Activated naive CD8-positive, alpha-beta T cell treated with anti-CD3 and anti-CD28 coated beads, Interleukin-2, amount 10 ng/mL, durations not matched to agents 7 days and 5 days (primary cell): ENCODE measurements at regions not wholly inside any gene's neighbourhood (a gene's known extent, or its start where the extent isn't known, plus 50 kb on each side); places are given as distances from the start of the nearest gene placed in this dataset.
"Not testable (repeated sequence)": the region's sequence is repeated elsewhere in the genome, so short reads cannot be mapped to it uniquely, and the experiment has no call there.

Experiments
- ATAC-seq: fragments of 150-1000 bp; cut with Tn5 transposase; one replicate; pipeline ENCODE4 v1.10.0; 2021; ENCODE audit warnings: low read depth, moderate library complexity
- POLR2A ChIA-PET: fragments of 350-600 bp; sonication (Branson Sonifier 250); formaldehyde crosslinking; loops from one replicate; lab custom pipeline; 2021; ENCODE audit warnings: antibody characterized with exemption; lab: Charles Lee
- DNase-seq: peaks from one replicate; pipeline ENCODE4 v3.0.0; 2021
- H3K27ac Mint-ChIP-seq: one replicate; pipeline ENCODE4 v1.8.0; 2022; ENCODE audit warnings: mild to moderate bottlenecking, mixed read lengths
- H3K27me3 Mint-ChIP-seq: one replicate; pipeline ENCODE4 v1.8.0; 2022; ENCODE audit warnings: mild to moderate bottlenecking, moderate library complexity, mixed read lengths
- H3K36me3 Mint-ChIP-seq: one replicate; pipeline ENCODE4 v1.8.0; 2021; ENCODE audit warnings: mild to moderate bottlenecking, mixed read lengths
- H3K4me1 Mint-ChIP-seq: one replicate; pipeline ENCODE4 v1.8.0; 2021; ENCODE audit warnings: mixed read lengths
- H3K4me3 Mint-ChIP-seq: one replicate; pipeline ENCODE4 v1.8.0; 2022; ENCODE audit warnings: mild to moderate bottlenecking, moderate library complexity, mixed read lengths
- H3K9me3 Mint-ChIP-seq: one replicate; pipeline ENCODE4 v1.8.0; 2021; ENCODE audit warnings: mixed read lengths

DNA sequence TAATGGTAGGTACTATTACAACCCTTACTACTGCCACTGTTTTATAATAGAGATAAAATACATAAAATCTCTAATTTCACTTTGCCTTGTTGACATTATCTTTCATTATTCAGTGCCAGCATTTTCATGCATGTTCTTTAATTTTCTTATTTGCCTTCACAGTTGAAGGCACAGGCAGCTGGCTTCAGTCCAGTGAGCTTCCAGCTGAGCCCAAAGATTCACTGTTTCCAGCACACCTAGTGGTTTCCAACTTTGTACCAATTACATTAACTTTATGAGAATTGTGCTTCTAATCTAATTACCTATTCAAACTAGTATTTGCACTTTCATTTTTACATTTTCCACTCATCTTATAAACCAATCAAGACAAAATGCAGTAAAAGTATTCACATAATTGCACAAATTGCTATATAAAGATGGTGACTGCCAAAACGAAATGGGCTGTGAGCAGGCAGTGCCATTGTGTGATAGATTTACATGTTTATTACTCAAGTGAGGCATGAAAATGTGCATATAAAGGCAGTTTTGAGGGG is 228.3 kb downstream of the MFSD1 start:
- no peaks in the 10 kb centered on the region for H3K4me1 Mint-ChIP-seq
- no peak for ATAC-seq
- no peak overlapping the region for H3K27ac Mint-ChIP-seq
- H3K9me3 Mint-ChIP-seq, result no peaks in the 10 kb centered on the region
- no peak overlapping the region for H3K4me3 Mint-ChIP-seq
- DNase-seq, result no peak
- POLR2A ChIA-PET, result no interaction called here
- no peaks in the 10 kb centered on the region for H3K27me3 Mint-ChIP-seq
- H3K36me3 Mint-ChIP-seq, result no peaks in the 10 kb centered on the region

DNA sequence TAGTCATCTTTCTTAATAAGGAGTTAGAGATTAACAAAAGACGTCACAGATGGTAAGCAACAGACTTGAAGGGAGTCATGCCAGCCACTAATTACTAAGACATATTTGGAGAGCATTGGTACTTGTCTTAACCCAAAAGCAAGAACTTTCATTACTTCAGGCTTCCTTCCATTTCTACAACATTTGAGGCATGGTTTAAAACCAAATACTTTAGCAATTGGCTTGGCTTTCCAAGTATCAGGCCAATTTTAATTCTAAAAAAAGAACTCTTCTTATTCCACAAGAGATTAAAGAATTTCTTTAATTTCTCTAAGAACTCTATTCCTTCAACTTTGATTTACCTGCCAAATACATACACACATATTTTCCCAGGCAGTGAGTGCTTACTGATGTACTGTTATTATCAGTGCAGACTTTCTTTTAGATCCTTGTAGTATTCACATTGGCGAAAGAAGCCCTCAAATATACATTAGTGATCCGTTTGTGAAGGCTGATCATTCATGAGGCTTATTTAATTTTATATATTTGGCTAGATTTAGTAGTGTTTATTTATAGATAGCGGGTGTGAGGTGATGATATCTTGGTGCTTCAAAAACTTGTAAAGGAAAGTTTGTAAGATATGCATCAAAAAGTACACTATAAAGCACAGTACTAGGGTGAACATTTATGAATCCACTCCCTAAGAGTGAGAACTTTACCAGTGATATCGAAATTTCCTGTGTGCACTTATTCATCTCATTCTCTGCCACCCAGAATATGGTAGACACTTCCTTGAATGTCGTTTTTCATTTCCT is 229.2 kb downstream of the MFSD1 start:
- no peak for ATAC-seq
- Mint-ChIP-seq H3K27ac (no peak overlapping the region), H3K9me3 (no peaks in the 10 kb centered on the region), H3K4me1 (no peaks in the 10 kb centered on the region), H3K36me3 (no peaks in the 10 kb centered on the region), H3K27me3 (no peaks in the 10 kb centered on the region), H3K4me3 (no peak overlapping the region)
- POLR2A ChIA-PET, result no interaction called here
- DNase-seq, result no peak

DNA sequence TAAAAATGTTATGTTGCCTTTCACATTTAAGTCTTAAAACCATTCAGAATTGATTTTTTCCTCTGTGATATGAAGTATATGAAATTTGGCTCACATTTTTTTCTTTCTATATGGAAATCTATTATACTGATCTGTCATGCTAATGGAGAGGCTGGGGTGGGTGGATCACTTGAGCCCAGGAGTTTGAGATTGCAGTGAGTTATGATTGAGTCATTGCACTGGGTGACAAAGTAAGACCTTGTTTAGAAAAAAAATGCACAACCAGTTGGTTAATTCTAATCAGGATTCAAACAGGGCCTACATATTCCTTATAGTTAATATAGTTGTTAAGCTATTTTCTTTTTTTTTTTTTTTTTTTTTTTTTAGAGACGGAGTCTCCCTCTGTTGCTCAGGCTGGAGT is 230.5 kb downstream of the MFSD1 start:
- DNase-seq (no peak), ATAC-seq (no peak)
- Mint-ChIP-seq H3K27ac (no peak overlapping the region), H3K27me3 (no peaks in the 10 kb centered on the region), H3K9me3 (no peaks in the 10 kb centered on the region), H3K4me3 (no peak overlapping the region), H3K36me3 (no peaks in the 10 kb centered on the region), H3K4me1 (no peaks in the 10 kb centered on the region)
- POLR2A ChIA-PET, result no interaction called here

DNA sequence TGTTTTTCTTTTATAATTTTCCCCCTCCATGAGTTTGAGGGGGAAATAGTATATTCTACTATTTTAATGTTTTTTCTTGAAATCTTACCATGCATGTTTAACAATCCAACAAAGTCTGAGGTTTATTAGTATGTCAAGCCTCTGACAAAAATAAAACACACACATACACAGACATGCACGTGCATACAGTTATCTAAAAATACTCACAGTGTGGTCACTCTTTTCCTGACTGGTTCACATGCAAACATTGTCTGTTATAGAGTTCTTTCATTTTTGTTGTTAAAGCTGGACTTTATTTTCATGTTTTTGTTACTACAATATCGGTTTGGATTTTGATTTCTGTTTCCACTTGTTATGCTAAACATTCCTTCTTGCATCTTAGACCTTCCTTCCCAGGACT is 236.6 kb downstream of the MFSD1 start:
- POLR2A ChIA-PET, result no interaction called here
- Mint-ChIP-seq H3K4me1 (no peaks in the 10 kb centered on the region), H3K36me3 (no peaks in the 10 kb centered on the region), H3K4me3 (no peak overlapping the region), H3K27me3 (peaks cover 2% of the 10 kb centered on the region), H3K9me3 (no peaks in the 10 kb centered on the region), H3K27ac (no peak overlapping the region)
- DNase-seq, result no peak
- no peak for ATAC-seq

DNA sequence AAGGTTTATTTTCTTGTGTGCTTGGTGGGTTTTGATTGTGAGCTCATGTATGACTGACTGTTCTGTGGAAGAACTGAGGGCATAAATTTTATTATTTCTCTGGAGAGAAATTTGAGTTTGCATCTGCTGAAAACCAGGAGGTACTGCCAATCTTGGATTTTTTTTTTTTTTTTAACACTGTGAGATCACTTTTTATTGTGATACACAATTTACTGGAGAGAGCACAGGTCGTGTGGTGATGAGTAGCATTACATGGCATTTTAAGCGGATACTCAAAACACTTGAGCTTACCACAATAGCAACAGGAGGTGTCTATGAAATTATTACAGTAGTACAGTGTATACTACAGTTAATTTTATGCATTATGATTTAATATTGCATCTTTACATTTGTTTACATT is 237.4 kb downstream of the MFSD1 start:
- POLR2A ChIA-PET, result no interaction called here

DNA sequence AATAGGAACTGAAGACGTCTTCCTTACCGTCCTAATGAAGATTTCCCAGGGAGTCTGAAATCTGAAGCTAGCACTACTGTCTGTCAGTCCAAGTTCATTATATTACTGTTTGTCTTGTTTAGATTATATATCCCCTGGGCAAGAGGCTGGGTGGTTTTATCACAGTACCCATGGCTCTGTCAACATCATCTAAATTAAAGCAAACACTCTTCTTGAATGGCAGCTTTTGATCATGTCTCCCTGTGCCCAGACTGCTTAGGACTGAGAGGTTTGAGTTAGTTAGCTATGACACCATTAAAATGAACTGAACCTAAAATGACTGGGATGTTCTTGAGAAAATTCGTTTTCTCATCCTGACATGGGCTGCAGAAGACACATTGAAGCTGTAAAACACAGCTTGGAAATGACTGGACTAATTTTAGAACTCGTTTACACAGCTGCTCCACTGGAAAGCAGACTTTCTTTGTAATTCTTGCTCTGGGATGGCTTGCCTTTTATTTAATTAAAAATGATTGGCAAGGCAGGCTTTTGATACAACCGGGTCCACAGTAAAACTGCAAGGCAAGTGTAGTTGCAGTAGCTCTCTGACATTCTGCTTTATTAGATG is 243.5 kb downstream of the MFSD1 start:
- POLR2A ChIA-PET, result no interaction called here

More for the DNA sequence above, 237.4 kb downstream of the MFSD1 start:
- no peaks in the 10 kb centered on the region for H3K4me1 Mint-ChIP-seq
- H3K27ac Mint-ChIP-seq, result no peak overlapping the region
- H3K27me3 Mint-ChIP-seq, result peaks cover 2% of the 10 kb centered on the region
- ATAC-seq (no peak), DNase-seq (no peak)
- H3K9me3 Mint-ChIP-seq, result no peaks in the 10 kb centered on the region
- no peaks in the 10 kb centered on the region for H3K36me3 Mint-ChIP-seq
- H3K4me3 Mint-ChIP-seq, result no peak overlapping the region

DNA sequence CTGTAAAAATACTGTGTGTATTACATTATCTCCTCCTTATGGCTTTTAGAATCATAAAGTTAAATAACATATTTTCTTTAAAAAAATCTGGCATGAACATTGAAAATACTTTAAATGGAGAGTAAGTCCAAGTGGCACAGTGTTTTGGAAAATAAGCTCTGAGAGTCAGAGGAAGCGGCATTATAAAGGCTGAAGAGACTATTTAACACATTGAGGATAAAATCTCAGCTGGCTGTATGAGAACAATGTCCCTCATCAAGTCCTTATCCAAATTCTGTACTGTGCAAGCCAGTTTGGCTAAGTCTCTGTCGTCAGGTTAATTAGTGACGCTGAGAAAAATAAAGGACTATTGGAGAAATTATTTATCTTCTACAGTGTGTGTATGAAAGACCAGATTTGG is 245.5 kb downstream of the MFSD1 start:
- Mint-ChIP-seq H3K4me3 (no peak overlapping the region), H3K36me3 (no peaks in the 10 kb centered on the region), H3K27me3 (no peaks in the 10 kb centered on the region), H3K4me1 (no peaks in the 10 kb centered on the region), H3K9me3 (no peaks in the 10 kb centered on the region), H3K27ac (no peak overlapping the region)
- DNase-seq, result no peak
- POLR2A ChIA-PET, result no interaction called here
- ATAC-seq, result no peak

More for the DNA sequence above, 243.5 kb downstream of the MFSD1 start:
- Mint-ChIP-seq H3K27me3 (peaks cover 2% of the 10 kb centered on the region), H3K4me1 (no peaks in the 10 kb centered on the region), H3K9me3 (no peaks in the 10 kb centered on the region), H3K4me3 (no peak overlapping the region), H3K27ac (no peak overlapping the region), H3K36me3 (no peaks in the 10 kb centered on the region)
- no peak for ATAC-seq
- DNase-seq, result no peak

DNA sequence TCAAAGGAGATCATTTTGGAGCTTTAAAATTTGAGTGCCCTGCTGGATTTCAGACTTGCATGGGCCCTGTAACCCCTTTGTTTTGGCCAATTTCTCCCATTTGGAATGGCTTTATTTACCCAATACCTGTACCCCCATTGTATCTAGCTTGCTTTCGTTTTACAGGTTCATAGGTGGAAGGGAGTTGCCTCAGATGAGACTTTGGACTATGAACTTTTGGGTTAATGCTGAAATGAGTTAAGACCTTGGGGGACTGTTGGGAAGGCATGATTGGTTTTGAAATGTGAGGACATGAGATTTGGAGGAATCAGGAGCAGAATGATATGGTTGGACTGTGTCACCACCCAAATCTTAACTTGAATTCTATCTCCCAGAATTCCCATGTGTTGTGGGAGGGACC is 250.6 kb downstream of the MFSD1 start:
- H3K27me3 Mint-ChIP-seq, H3K36me3 Mint-ChIP-seq, H3K4me3 Mint-ChIP-seq, POLR2A ChIA-PET, H3K4me1 Mint-ChIP-seq, DNase-seq, ATAC-seq, H3K27ac Mint-ChIP-seq, H3K9me3 Mint-ChIP-seq: not testable (repeated sequence)

DNA sequence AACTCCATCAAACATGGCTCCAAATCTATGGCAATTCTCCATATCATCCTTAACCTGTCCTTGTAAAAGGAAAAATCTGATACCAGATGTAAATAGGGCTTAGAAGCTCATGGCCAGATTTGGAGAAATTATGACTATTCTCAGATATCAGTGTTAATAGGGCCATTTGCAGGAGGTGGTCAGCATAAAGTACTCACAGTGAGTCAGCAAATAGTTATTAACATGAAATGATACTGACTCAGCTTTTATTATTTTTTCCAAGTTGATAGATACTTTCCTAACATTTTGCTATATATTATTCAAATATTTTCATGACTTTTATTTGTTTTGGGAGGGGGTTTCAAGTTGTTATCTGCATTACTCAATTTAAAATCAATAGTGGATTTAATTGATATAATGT is 255.8 kb downstream of the MFSD1 start:
- H3K36me3 Mint-ChIP-seq, result no peaks in the 10 kb centered on the region
- no peak overlapping the region for H3K4me3 Mint-ChIP-seq
- no peak overlapping the region for H3K27ac Mint-ChIP-seq
- DNase-seq (no peak), ATAC-seq (no peak)
- H3K9me3 Mint-ChIP-seq, result no peaks in the 10 kb centered on the region
- H3K4me1 Mint-ChIP-seq, result no peaks in the 10 kb centered on the region
- H3K27me3 Mint-ChIP-seq, result no peaks in the 10 kb centered on the region
- POLR2A ChIA-PET, result no interaction called here

DNA sequence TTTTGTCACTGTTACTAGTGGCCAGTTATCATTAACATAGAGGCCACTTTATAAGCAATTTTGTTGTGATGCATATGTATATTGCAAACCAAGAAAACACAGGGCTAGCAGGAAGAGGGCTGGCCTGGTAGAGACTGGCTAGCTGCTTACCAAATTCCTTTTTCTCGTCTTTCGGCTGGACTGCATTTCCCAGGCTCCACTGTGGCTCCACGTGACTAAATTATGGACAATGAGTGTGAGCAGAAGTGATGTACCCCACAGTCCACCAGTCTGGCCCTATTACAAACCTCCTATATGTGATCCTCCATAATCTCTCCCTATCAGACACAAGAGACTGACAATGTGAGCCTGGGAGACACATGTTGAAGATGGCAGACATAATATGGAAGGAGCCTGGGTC is 257.0 kb downstream of the MFSD1 start:
- ATAC-seq (no peak), DNase-seq (no peak)
- Mint-ChIP-seq H3K27ac (no peak overlapping the region), H3K4me3 (no peak overlapping the region), H3K9me3 (no peaks in the 10 kb centered on the region), H3K27me3 (no peaks in the 10 kb centered on the region), H3K4me1 (no peaks in the 10 kb centered on the region), H3K36me3 (no peaks in the 10 kb centered on the region)
- POLR2A ChIA-PET, result no interaction called here

DNA sequence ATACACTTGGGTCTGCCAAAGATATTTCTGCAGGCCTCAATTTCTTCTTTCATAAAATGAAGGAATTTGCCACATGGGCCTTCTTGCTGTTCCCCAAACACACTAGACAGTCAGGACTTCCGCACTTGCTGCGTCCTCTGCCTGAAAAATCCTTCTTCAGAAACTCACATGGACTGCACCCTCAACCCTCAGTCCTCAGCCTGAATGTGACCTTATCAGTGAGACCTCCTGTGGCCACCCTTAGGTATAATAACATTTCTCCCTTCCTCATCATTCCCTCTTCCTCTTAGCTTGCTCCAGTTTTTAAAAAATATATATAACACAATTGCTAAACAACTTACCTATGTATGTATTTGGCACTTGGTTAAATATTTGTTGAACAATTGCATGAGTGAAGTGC is 257.5 kb downstream of the MFSD1 start:
- POLR2A ChIA-PET, result no interaction called here
- ATAC-seq (no peak), DNase-seq (no peak)
- H3K4me3 Mint-ChIP-seq, result no peak overlapping the region
- no peaks in the 10 kb centered on the region for H3K4me1 Mint-ChIP-seq
- no peaks in the 10 kb centered on the region for H3K27me3 Mint-ChIP-seq
- no peaks in the 10 kb centered on the region for H3K9me3 Mint-ChIP-seq
- no peak overlapping the region for H3K27ac Mint-ChIP-seq
- H3K36me3 Mint-ChIP-seq, result no peaks in the 10 kb centered on the region

DNA sequence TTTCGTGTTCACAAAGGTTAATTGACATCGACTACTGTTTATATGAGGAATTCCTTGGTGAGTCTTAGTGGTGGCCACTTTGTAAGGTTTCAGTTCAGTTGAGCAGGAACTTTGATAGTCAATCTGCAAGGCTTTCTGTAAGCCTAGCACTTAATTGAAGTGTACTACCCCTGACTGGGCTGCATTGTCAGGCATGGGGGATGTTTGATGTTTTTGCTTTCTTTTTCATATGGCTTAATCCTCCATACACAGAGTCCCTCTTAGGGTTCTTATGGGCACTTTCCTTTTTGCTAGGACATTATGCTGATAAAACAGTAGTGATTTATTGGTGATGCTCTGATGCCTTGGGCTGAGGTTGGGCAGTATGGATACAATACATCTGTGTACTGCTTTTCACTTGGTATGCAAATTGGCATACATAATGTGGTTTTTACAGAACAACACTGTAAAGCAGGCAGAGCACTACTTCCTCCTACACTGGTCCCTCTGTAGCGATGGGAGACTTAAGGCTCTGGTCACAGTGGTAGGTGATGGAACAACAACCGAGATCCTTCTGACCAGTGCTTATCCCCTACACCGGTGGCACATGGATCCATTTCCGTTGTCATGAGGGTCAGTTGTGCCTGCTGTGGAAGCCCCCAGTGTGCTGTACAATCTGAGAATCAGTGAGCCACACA is 261.0 kb downstream of the MFSD1 start:
- Mint-ChIP-seq H3K4me1 (no peaks in the 10 kb centered on the region), H3K9me3 (no peaks in the 10 kb centered on the region)
- POLR2A ChIA-PET, result no interaction called here

DNA sequence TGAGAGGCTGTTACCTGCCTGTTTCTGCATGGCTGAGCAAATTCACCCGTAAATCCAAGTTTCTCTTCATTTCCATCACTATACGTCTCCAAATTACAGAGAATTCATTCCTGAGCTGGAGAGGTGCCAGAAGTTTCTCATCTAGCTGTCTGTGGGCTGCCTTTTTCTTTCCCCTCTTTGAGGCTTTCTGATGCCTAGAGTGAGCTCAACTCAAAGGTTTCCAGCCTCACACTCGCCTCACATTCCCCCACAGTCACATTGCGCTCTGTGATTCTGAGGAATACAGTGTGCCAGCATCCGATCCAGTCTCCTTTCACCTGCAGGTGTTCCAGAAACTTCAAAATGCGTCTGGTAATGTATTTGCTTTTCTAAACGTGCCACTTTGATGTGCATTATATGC is 267.2 kb downstream of the MFSD1 start, which contains the start of gene IQCJ:
Gene IQCJ, plus strand, starts transcription at position 229 of the 400 bp plus-strand sequence.
- no peaks in the 10 kb centered on the region for H3K27me3 Mint-ChIP-seq
- no peaks in the 10 kb centered on the region for H3K36me3 Mint-ChIP-seq
- no peaks in the 10 kb centered on the region for H3K9me3 Mint-ChIP-seq
- no peaks in the 10 kb centered on the region for H3K4me1 Mint-ChIP-seq
- ATAC-seq, result no peak
- no peak for DNase-seq
- POLR2A ChIA-PET, result no interaction called here
- H3K4me3 Mint-ChIP-seq, result no peak within 1 kb of the TSS
- H3K27ac Mint-ChIP-seq, result no peak within 1 kb of the TSS

More for the DNA sequence above, 261.0 kb downstream of the MFSD1 start:
- ATAC-seq (no peak), DNase-seq (no peak)
- Mint-ChIP-seq H3K4me3 (no peak overlapping the region), H3K27ac (no peak overlapping the region), H3K36me3 (no peaks in the 10 kb centered on the region), H3K27me3 (no peaks in the 10 kb centered on the region)
